ENCODE measurements at regions not wholly inside any gene's neighbourhood (a gene's known extent, or its start where the extent isn't known, plus 50 kb on each side); places are given as distances from the start of the nearest gene placed in this dataset.

DNA sequence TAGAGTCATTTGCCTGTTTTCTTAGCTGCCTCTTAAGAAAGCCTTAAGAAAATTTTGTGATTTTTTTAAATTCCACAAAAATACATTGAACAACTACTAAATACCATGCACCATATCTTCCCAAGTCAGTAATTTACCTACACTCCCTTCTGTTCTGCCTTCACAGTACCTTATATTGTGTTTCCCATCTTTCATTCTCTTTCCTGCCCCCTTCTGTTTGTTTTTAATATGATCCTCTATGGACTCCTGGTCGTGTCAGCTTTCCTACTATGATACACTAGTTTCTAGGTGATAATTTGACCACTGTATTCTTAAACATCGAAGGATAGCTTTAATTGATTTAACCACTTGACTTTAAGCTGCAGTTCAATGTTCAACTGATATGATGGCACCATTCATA, 297.7 kb upstream of the HAND2 start:
- TF ChIP-seq POLR2A (IDR thresholded peaks at IDR 0.05) (no peak), EP300 (IDR thresholded peaks at IDR 0.05) (no peak)
- TF ChIP-seq, protein P1, sequence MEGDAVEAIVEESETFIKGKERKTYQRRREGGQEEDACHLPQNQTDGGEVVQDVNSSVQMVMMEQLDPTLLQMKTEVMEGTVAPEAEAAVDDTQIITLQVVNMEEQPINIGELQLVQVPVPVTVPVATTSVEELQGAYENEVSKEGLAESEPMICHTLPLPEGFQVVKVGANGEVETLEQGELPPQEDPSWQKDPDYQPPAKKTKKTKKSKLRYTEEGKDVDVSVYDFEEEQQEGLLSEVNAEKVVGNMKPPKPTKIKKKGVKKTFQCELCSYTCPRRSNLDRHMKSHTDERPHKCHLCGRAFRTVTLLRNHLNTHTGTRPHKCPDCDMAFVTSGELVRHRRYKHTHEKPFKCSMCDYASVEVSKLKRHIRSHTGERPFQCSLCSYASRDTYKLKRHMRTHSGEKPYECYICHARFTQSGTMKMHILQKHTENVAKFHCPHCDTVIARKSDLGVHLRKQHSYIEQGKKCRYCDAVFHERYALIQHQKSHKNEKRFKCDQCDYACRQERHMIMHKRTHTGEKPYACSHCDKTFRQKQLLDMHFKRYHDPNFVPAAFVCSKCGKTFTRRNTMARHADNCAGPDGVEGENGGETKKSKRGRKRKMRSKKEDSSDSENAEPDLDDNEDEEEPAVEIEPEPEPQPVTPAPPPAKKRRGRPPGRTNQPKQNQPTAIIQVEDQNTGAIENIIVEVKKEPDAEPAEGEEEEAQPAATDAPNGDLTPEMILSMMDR (IDR thresholded peaks at IDR 0.05), result no peak
